Loucy (cell line): ENCODE measurements at regions not wholly inside any gene's neighbourhood (a gene's known extent, or its start where the extent isn't known, plus 50 kb on each side); places are given as distances from the start of the nearest gene placed in this dataset.

Experiments
- H2AFZ ChIP-seq: fragments of 200-600 bp; sonication (generic); 2 replicates; pipeline ENCODE4 v1.6.0; 2016; ENCODE audit warnings: antibody characterized with exemption, mild to moderate bottlenecking, low read length, moderate library complexity
- H3F3A ChIP-seq: fragments of 200-600 bp; 2 replicates; pipeline ENCODE4 v1.6.0; 2016; ENCODE audit warnings: antibody characterized with exemption, low read depth, mild to moderate bottlenecking
- H3K27me3 ChIP-seq: fragments of 200-600 bp; sonication (generic); 2 replicates; pipeline ENCODE4 v1.6.1; 2014; ENCODE audit warnings: low read length, mild to moderate bottlenecking; ENCODE audit not compliant: insufficient read depth, poor library complexity, severe bottlenecking
- H3K36me3 ChIP-seq: fragments of 200-600 bp; sonication (generic); 2 replicates; pipeline ENCODE4 v1.6.1; 2016; ENCODE audit warnings: low read length; ENCODE audit not compliant: insufficient read depth
- H3K4me1 ChIP-seq: fragments of 200-600 bp; sonication (generic); 2 replicates; pipeline ENCODE4 v1.5.1; 2014; ENCODE audit warnings: low read length, mild to moderate bottlenecking; ENCODE audit not compliant: insufficient read depth, poor library complexity, severe bottlenecking
- H3K4me2 ChIP-seq: fragments of 200-600 bp; sonication (generic); 2 replicates; pipeline ENCODE4 v1.6.0; 2014; ENCODE audit warnings: antibody characterized with exemption, low read length, low read depth, mild to moderate bottlenecking; ENCODE audit not compliant: poor library complexity, severe bottlenecking
- H3K4me3 ChIP-seq: fragments of 200-600 bp; sonication (generic); 2 replicates; pipeline ENCODE4 v1.5.1; 2014; ENCODE audit warnings: low read length, mild to moderate bottlenecking, mixed read lengths; ENCODE audit not compliant: poor library complexity, severe bottlenecking
- H3K79me2 ChIP-seq: fragments of 200-600 bp; sonication (generic); 2 replicates; pipeline ENCODE4 v1.6.1; 2014; ENCODE audit warnings: low read length; ENCODE audit not compliant: insufficient read depth
- H3K9ac ChIP-seq: fragments of 200-600 bp; sonication (generic); 2 replicates; pipeline ENCODE4 v1.6.0; 2014; ENCODE audit warnings: mild to moderate bottlenecking, low read depth, low read length, moderate library complexity; ENCODE audit not compliant: poor library complexity, severe bottlenecking
- H3K9me2 ChIP-seq: fragments of 200-600 bp; sonication (generic); replicated peaks from 2 replicates; pipeline ENCODE4 v1.6.1; 2016; ENCODE audit warnings: low read depth, low read length, mixed read lengths
- H3K9me3 ChIP-seq: fragments of 200-600 bp; sonication (generic); 2 replicates; pipeline ENCODE4 v1.6.1; 2014; ENCODE audit warnings: mild to moderate bottlenecking, antibody characterized with exemption, low read length, low read depth; ENCODE audit not compliant: insufficient read depth
- H4K20me1 ChIP-seq: fragments of 200-600 bp; sonication (generic); 2 replicates; pipeline ENCODE4 v1.6.0; 2014; ENCODE audit warnings: antibody characterized with exemption, low read length, mild to moderate bottlenecking; ENCODE audit not compliant: insufficient read depth, poor library complexity, severe bottlenecking
- EZH2phosphoT487 ChIP-seq: fragments of 200-600 bp; IDR thresholded peaks from 2 replicates; pipeline ENCODE4 v1.6.1; 2018; ENCODE audit warnings: antibody characterized with exemption, mild to moderate bottlenecking, moderate library complexity, borderline replicate concordance
- TF ChIP-seq, protein P1 (sequence below): fragments of 200-600 bp; sonication (generic); conservative IDR thresholded peaks from 2 replicates; pipeline ENCODE4 v1.5.1; 2014; ENCODE audit warnings: mild to moderate bottlenecking, antibody characterized with exemption, low read length

DNA sequence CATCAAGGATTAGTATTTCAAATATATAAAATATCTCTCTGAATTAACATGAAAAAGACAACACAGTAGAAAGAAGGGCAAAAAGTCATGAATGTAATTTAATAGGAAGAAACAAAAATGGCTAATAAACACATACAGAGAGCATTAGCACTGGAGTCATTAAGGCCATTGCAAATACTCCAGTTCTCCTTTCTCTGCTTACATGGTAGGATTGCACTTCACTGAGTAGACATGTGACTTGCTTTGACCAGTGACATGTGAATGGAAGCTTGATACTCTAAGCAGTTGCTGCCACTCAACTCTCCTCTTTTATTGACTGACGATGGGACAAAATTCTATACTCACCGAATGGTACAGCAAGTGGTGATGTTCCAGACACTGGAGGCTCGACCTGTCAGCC is 153.9 kb upstream of the LGALSL start:
- no peaks in the 10 kb centered on the region for H3K4me1 ChIP-seq
- H3K27me3 ChIP-seq: no peaks in the 10 kb centered on the region
- H3K9ac ChIP-seq: no peak overlapping the region
- no peaks in the 10 kb centered on the region for H3K36me3 ChIP-seq
- H2AFZ ChIP-seq: no peak overlapping the region
- H3K4me3 ChIP-seq: no peak overlapping the region
- no peaks in the 10 kb centered on the region for H4K20me1 ChIP-seq
- no peaks in the 10 kb centered on the region for H3K9me3 ChIP-seq
- no peaks in the 10 kb centered on the region for H3K79me2 ChIP-seq
- no peak for TF ChIP-seq EZH2phosphoT487
- TF ChIP-seq, protein P1, sequence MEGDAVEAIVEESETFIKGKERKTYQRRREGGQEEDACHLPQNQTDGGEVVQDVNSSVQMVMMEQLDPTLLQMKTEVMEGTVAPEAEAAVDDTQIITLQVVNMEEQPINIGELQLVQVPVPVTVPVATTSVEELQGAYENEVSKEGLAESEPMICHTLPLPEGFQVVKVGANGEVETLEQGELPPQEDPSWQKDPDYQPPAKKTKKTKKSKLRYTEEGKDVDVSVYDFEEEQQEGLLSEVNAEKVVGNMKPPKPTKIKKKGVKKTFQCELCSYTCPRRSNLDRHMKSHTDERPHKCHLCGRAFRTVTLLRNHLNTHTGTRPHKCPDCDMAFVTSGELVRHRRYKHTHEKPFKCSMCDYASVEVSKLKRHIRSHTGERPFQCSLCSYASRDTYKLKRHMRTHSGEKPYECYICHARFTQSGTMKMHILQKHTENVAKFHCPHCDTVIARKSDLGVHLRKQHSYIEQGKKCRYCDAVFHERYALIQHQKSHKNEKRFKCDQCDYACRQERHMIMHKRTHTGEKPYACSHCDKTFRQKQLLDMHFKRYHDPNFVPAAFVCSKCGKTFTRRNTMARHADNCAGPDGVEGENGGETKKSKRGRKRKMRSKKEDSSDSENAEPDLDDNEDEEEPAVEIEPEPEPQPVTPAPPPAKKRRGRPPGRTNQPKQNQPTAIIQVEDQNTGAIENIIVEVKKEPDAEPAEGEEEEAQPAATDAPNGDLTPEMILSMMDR: no peak
- no peaks in the 10 kb centered on the region for H3F3A ChIP-seq
- H3K4me2 ChIP-seq: no peak overlapping the region
- H3K9me2 ChIP-seq: no peaks in the 10 kb centered on the region

DNA sequence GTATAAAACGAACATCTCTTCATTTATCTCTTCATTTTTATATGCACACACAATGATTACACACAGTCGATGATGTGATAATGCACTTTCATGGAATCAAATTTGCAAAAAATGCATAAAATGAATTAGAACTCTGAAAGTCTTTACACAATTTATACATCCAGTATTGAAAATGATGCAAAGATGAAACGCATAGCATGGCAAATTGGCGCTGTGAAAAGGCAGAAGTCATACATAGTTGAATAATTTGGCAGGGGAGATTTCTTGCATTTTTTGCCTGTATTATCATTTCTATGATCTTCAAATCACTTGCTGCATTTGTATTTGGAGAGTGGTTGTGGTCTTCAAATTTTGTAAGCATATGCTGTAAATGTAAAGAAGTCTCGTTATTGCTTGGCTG is 150.7 kb upstream of the LGALSL start:
- Histone ChIP-seq H2AFZ (no peak overlapping the region), H4K20me1 (no peaks in the 10 kb centered on the region), H3K4me3 (no peak overlapping the region), H3F3A (no peaks in the 10 kb centered on the region), H3K79me2 (no peaks in the 10 kb centered on the region), H3K36me3 (no peaks in the 10 kb centered on the region), H3K27me3 (no peaks in the 10 kb centered on the region), H3K9ac (no peak overlapping the region), H3K9me3 (no peaks in the 10 kb centered on the region), H3K4me1 (no peaks in the 10 kb centered on the region), H3K4me2 (no peak overlapping the region), H3K9me2 (no peaks in the 10 kb centered on the region)
- no peak for TF ChIP-seq EZH2phosphoT487
- TF ChIP-seq, protein P1: no peak

DNA sequence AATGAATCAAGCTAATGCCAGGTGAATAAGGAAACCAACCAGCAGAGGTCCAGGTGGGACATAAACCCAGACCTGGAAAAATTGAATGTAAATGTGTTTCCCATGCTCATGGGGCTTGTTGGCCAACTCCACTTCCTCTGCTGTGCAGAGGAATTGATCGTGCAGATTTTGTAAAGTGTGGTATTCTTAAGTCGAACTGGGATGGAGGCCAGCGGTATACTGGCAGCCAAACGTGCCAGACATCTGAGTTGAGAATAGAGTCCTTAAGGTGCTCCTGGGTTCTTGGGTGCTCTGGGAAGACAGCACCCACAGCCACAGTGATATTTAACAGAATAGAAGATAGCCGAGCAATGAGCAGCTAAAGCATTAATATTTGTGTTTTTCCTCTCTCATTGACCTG is 146.5 kb upstream of the LGALSL start:
- H3K4me1 ChIP-seq: no peaks in the 10 kb centered on the region
- H3K9me3 ChIP-seq: no peaks in the 10 kb centered on the region
- H3K27me3 ChIP-seq: no peaks in the 10 kb centered on the region
- no peak for TF ChIP-seq EZH2phosphoT487
- TF ChIP-seq, protein P1: no peak
- no peak overlapping the region for H2AFZ ChIP-seq
- H4K20me1 ChIP-seq: no peaks in the 10 kb centered on the region
- no peaks in the 10 kb centered on the region for H3F3A ChIP-seq
- H3K79me2 ChIP-seq: no peaks in the 10 kb centered on the region
- no peaks in the 10 kb centered on the region for H3K9me2 ChIP-seq
- no peaks in the 10 kb centered on the region for H3K36me3 ChIP-seq
- no peak overlapping the region for H3K4me2 ChIP-seq
- H3K4me3 ChIP-seq: no peak overlapping the region
- H3K9ac ChIP-seq: no peak overlapping the region
